HG03064 (cell line): ENCODE measurements at regions not wholly inside any gene's neighbourhood (a gene's known extent, or its start where the extent isn't known, plus 50 kb on each side); places are given as distances from the start of the nearest gene placed in this dataset.
"Not testable (repeated sequence)": the region's sequence is repeated elsewhere in the genome, so short reads cannot be mapped to it uniquely, and the experiment has no call there.

Source experiments
- ATAC-seq: cut with Tn5 transposase; IDR thresholded peaks from one replicate; pipeline ENCODE4 v1.9.1; 2021; ENCODE audit warnings: low read depth; ENCODE audit not compliant: unreplicated experiment

- ATAC-seq: no peak
These were observed 309.7 kb downstream of the RAD51AP2 start for GRCh38 chr2:17208511-17208910.

GRCh38 chr2:17206771-17207170, 311.5 kb downstream of the RAD51AP2 start:
- no peak for ATAC-seq

- not testable (repeated sequence) for ATAC-seq
These were observed 314.0 kb downstream of the RAD51AP2 start for GRCh38 chr2:17204214-17204613.

- peak; percentile 68 for ATAC-seq
These were observed 315.6 kb downstream of the RAD51AP2 start for GRCh38 chr2:17202628-17203027.

- no peak for ATAC-seq
These were observed 318.5 kb downstream of the RAD51AP2 start for GRCh38 chr2:17199741-17200140.

GRCh38 chr2:17196380-17196779, 321.9 kb downstream of the RAD51AP2 start:
- no peak for ATAC-seq

GRCh38 chr2:17195016-17195415, 323.2 kb downstream of the RAD51AP2 start:
- no peak for ATAC-seq

GRCh38 chr2:17194083-17194482, 324.2 kb downstream of the RAD51AP2 start:
- no peak for ATAC-seq

- not testable (repeated sequence) for ATAC-seq
These were observed 324.8 kb downstream of the RAD51AP2 start for GRCh38 chr2:17193433-17193890.

GRCh38 chr2:17191223-17191622, 327.0 kb downstream of the RAD51AP2 start:
- no peak for ATAC-seq

GRCh38 chr2:17190527-17190926, 327.7 kb downstream of the RAD51AP2 start:
- no peak for ATAC-seq

GRCh38 chr2:17188721-17189120, 329.5 kb downstream of the RAD51AP2 start:
- no peak for ATAC-seq

- no peak for ATAC-seq
These were observed 333.7 kb downstream of the RAD51AP2 start for GRCh38 chr2:17184512-17184911.

- ATAC-seq: no peak
These were observed 335.8 kb downstream of the RAD51AP2 start for GRCh38 chr2:17182399-17182798.

- no peak for ATAC-seq
These were observed 337.0 kb downstream of the RAD51AP2 start for GRCh38 chr2:17181051-17181752.

- ATAC-seq: no peak
These were observed 339.0 kb downstream of the RAD51AP2 start for GRCh38 chr2:17179145-17179808.

GRCh38 chr2:17177088-17177487, 341.2 kb downstream of the RAD51AP2 start:
- no peak for ATAC-seq

GRCh38 chr2:17171446-17172049, 346.7 kb downstream of the RAD51AP2 start:
- ATAC-seq: peak; percentile 76

GRCh38 chr2:17166506-17166905, 351.7 kb downstream of the RAD51AP2 start:
- no peak for ATAC-seq

- ATAC-seq: no peak
These were observed 353.7 kb downstream of the RAD51AP2 start for GRCh38 chr2:17164550-17164949.

GRCh38 chr2:17163638-17164037, 354.6 kb downstream of the RAD51AP2 start:
- ATAC-seq: no peak

- ATAC-seq: no peak
These were observed 355.5 kb downstream of the RAD51AP2 start for GRCh38 chr2:17162713-17163112.
